GM20000 (cell line): ENCODE measurements at regions not wholly inside any gene's neighbourhood (a gene's known extent, or its start where the extent isn't known, plus 50 kb on each side); places are given as distances from the start of the nearest gene placed in this dataset.

Experiments used
- DNase-seq: peaks from one replicate; pipeline ENCODE4 v3.0.0; 2012; ENCODE audit warnings: low spot score
- CTCF ChIP-seq: IDR thresholded peaks from 2 replicates; pipeline ENCODE4 v1.5.1; 2012; ENCODE audit warnings: mild to moderate bottlenecking, control low read depth; ENCODE audit errors: extremely low read depth, missing control alignments

GRCh38 chr16:51941412-51941811, 605.5 kb downstream of the TOX3 start:
- DNase-seq = no peak
- TF ChIP-seq CTCF = no peak

DNA sequence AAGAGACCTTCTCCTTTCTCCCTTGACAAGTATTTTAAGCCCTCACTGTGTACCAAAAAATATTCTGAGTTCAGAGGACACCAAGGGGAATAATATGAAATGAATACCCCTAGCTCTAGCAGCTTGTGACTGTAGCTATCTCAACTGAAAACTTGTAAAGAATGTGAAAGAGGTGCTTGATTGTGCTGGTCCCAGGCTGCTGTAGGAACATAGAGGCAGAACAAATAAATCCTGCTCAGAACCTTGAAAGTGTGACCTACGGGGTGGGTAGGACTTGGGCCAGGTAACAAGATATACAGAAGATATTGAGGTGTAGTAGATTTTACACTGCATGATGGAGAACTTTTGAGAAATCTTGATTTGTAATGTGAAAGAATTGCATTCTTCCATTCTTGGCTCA, 606.8 kb downstream of the TOX3 start:
- no peak for TF ChIP-seq CTCF
- no peak for DNase-seq

- no peak for DNase-seq
- no peak for TF ChIP-seq CTCF
These were observed 607.5 kb downstream of the TOX3 start for GRCh38 chr16:51939378-51939871.

GRCh38 chr16:51938861-51939260, 608.1 kb downstream of the TOX3 start:
- TF ChIP-seq CTCF = no peak
- DNase-seq = no peak

GRCh38 chr16:51937771-51938170, 609.2 kb downstream of the TOX3 start:
- DNase-seq = no peak
- no peak for TF ChIP-seq CTCF

DNA sequence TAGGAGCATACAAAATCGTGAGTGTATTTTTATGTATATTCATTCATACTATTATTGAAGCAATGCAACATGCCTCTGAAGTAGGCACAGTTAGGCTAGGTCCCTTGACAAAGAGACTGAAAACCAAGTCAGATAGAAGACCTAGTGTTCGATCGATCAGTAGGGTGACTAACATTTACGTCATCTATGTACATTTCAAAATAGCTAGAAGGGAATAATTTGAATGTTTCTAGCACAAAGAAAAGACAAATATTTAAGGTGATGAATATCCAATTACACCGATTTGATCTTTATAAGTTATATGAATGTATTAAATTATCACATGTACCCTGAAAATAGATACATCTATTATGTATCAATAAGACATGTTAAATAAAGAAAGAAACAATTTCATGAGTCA, 610.1 kb downstream of the TOX3 start:
- DNase-seq = no peak

GRCh38 chr16:51932317-51932716, 614.6 kb downstream of the TOX3 start:
- TF ChIP-seq CTCF = no peak
- no peak for DNase-seq

More for the DNA sequence above, 610.1 kb downstream of the TOX3 start:
- no peak for TF ChIP-seq CTCF
